Parathyroid adenoma (tissue), 2 donors: ENCODE measurements at regions not wholly inside any gene's neighbourhood (a gene's known extent, or its start where the extent isn't known, plus 50 kb on each side); places are given as distances from the start of the nearest gene placed in this dataset.

Source experiments
- H2AFZ ChIP-seq: fragments of 300-600 bp; sonication (generic); one replicate; pipeline ENCODE4 v1.7.0; 2017; ENCODE audit warnings: antibody characterized with exemption, mild to moderate bottlenecking
- H3K27ac ChIP-seq: fragments of 300-600 bp; sonication (generic); one replicate; pipeline ENCODE4 v1.7.0; 2017
- H3K27me3 ChIP-seq: fragments of 300-600 bp; sonication (generic); one replicate; pipeline ENCODE4 v1.7.0; 2017; ENCODE audit warnings: low read length; ENCODE audit not compliant: control insufficient read depth, insufficient read depth
- H3K36me3 ChIP-seq: fragments of 300-600 bp; sonication (generic); one replicate; pipeline ENCODE4 v1.7.0; 2017; ENCODE audit warnings: low read length; ENCODE audit not compliant: control insufficient read depth, insufficient read depth
- H3K4me1 ChIP-seq: fragments of 300-600 bp; sonication (generic); one replicate; pipeline ENCODE4 v1.7.0; 2017; ENCODE audit warnings: control low read depth
- H3K4me2 ChIP-seq: fragments of 300-600 bp; sonication (generic); one replicate; pipeline ENCODE4 v1.7.0; 2017; ENCODE audit warnings: low read length
- H3K4me3 ChIP-seq: fragments of 300-600 bp; sonication (generic); one replicate; pipeline ENCODE4 v1.7.0; 2017; ENCODE audit warnings: low read depth, low read length
- H3K79me2 ChIP-seq: fragments of 300-600 bp; sonication (generic); one replicate; pipeline ENCODE4 v1.7.0; 2017; ENCODE audit warnings: control low read depth
- H3K9ac ChIP-seq: fragments of 300-600 bp; sonication (generic); one replicate; pipeline ENCODE4 v1.7.0; 2017; ENCODE audit warnings: mild to moderate bottlenecking
- H3K9me3 ChIP-seq: fragments of 300-600 bp; sonication (generic); one replicate; pipeline ENCODE4 v1.7.0; 2017; ENCODE audit warnings: low read length; ENCODE audit not compliant: control insufficient read depth
- TF ChIP-seq, protein P1 (sequence below): fragments of 300-600 bp; sonication (generic); IDR thresholded peaks from one replicate; pipeline ENCODE4 v1.7.0; 2017; ENCODE audit warnings: antibody characterized with exemption, mild to moderate bottlenecking
- donor health status: primary hyperparathyroidism.

DNA sequence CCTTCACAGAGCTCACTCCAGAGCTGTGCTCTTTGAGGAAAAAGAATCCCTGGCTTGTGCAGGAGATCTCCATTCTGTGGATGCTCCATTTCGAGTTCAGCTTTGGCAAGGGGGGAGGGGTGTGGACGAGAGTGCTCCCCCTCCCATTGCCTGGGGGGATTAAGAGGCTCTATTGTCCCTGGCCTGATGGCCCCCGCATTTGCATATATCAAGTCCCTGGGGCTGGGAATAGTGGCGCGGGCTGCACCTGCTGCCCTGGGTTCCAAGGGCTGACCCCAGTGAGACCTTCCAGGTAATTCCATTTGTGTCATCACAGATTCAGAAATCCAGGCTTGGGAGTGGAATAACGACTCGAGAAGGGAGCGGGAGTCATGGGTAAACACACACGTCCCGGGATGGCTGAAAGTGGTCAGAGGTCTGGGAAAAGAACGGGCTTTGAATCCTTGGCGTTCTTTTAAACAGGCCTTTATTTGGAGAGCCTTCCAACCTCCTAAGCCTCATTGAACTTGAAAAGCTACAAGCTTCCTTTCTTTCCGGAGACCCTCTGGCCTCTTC lies 479.3 kb downstream of the HS3ST3B1 start:
- no peaks in the 10 kb centered on the region for H3K36me3 ChIP-seq
- H2AFZ ChIP-seq = no peak overlapping the region
- H3K4me1 ChIP-seq = no peaks in the 10 kb centered on the region
- H3K79me2 ChIP-seq = no peaks in the 10 kb centered on the region
- no peak overlapping the region for H3K4me2 ChIP-seq
- H3K4me3 ChIP-seq = no peak overlapping the region
- TF ChIP-seq, protein P1, sequence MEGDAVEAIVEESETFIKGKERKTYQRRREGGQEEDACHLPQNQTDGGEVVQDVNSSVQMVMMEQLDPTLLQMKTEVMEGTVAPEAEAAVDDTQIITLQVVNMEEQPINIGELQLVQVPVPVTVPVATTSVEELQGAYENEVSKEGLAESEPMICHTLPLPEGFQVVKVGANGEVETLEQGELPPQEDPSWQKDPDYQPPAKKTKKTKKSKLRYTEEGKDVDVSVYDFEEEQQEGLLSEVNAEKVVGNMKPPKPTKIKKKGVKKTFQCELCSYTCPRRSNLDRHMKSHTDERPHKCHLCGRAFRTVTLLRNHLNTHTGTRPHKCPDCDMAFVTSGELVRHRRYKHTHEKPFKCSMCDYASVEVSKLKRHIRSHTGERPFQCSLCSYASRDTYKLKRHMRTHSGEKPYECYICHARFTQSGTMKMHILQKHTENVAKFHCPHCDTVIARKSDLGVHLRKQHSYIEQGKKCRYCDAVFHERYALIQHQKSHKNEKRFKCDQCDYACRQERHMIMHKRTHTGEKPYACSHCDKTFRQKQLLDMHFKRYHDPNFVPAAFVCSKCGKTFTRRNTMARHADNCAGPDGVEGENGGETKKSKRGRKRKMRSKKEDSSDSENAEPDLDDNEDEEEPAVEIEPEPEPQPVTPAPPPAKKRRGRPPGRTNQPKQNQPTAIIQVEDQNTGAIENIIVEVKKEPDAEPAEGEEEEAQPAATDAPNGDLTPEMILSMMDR = no peak
- H3K27ac ChIP-seq = no peak overlapping the region
- H3K9me3 ChIP-seq = no peaks in the 10 kb centered on the region
- no peaks in the 10 kb centered on the region for H3K27me3 ChIP-seq
- H3K9ac ChIP-seq = no peak overlapping the region

DNA sequence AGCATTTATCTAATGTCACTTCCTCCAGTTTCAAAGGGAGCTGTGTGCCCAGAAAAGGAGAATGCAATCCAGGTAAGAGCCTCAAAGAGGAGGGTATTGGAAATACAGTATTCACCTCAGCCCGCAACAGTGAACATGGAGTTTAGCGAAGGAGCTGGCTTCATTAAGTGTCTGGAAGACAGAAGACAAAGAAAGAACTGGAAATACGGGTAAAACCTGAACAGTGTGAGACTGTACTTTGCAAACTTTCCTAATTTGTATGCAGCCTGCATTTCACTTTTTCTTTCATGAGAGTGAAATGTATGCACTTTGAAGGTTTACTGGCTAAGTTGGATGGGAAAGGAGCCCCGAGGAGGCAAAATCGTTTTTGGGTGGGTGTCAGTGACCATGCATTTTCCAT lies 478.4 kb downstream of the HS3ST3B1 start:
- no peaks in the 10 kb centered on the region for H3K4me1 ChIP-seq
- H3K4me2 ChIP-seq = no peak overlapping the region
- no peak overlapping the region for H3K4me3 ChIP-seq
- H3K79me2 ChIP-seq = no peaks in the 10 kb centered on the region
- no peaks in the 10 kb centered on the region for H3K27me3 ChIP-seq
- TF ChIP-seq, protein P1 = no peak
- H2AFZ ChIP-seq = no peak overlapping the region
- no peaks in the 10 kb centered on the region for H3K36me3 ChIP-seq
- no peak overlapping the region for H3K9ac ChIP-seq
- H3K27ac ChIP-seq = no peak overlapping the region
- no peaks in the 10 kb centered on the region for H3K9me3 ChIP-seq

DNA sequence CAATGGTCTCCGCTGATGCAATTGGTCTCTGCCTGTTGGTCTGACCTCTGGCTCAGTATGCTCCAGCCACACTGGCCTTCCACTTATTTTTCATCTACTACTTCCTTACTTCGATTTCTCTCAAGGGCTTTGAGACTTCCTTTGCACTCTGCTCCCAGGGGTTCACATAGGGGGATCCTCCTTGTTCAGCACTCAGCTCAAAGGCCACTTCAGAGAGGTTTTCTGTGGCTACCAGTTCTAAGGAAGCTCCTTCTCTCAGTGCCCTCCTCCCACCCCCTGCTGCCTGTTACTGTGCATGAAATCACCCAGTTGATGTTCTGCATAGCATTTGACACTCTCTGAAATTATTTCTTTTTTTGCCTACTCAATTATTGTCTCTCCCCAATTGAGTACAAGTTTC lies 476.4 kb downstream of the HS3ST3B1 start:
- Histone ChIP-seq H3K9ac (no peak overlapping the region), H3K79me2 (no peaks in the 10 kb centered on the region)

DNA sequence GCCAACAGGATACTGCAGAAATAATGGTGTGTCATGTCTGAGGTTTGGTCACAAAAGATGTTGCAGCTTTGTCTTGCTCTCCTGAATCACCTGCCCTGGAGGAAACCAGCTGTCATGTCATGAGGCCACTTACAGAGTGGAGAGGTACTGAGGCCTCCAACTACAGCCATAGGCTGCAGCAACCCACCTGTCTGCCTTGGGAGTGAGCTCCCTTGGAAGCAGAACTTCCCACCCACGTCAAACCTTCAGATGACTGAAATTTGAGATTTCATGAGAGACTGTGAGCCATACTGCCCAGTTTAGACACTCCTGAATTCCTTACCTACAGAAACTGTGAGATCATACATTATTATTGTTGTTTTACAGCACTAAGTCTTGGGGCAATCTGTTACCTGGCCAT lies 475.9 kb downstream of the HS3ST3B1 start:
- no peaks in the 10 kb centered on the region for H3K9me3 ChIP-seq
- no peak overlapping the region for H3K4me2 ChIP-seq
- no peaks in the 10 kb centered on the region for H3K79me2 ChIP-seq
- no peak overlapping the region for H3K9ac ChIP-seq
- no peaks in the 10 kb centered on the region for H3K27me3 ChIP-seq
- H3K4me1 ChIP-seq = no peaks in the 10 kb centered on the region
- TF ChIP-seq, protein P1 = no peak
- no peak overlapping the region for H2AFZ ChIP-seq
- H3K36me3 ChIP-seq = no peaks in the 10 kb centered on the region
- H3K27ac ChIP-seq = no peak overlapping the region
- H3K4me3 ChIP-seq = no peak overlapping the region

More for the DNA sequence above, 476.4 kb downstream of the HS3ST3B1 start:
- Histone ChIP-seq H3K4me1 (no peaks in the 10 kb centered on the region), H3K27ac (no peak overlapping the region), H3K4me2 (no peak overlapping the region), H3K4me3 (no peak overlapping the region), H3K27me3 (no peaks in the 10 kb centered on the region), H3K9me3 (no peaks in the 10 kb centered on the region), H2AFZ (no peak overlapping the region), H3K36me3 (no peaks in the 10 kb centered on the region)
- TF ChIP-seq, protein P1 = no peak

DNA sequence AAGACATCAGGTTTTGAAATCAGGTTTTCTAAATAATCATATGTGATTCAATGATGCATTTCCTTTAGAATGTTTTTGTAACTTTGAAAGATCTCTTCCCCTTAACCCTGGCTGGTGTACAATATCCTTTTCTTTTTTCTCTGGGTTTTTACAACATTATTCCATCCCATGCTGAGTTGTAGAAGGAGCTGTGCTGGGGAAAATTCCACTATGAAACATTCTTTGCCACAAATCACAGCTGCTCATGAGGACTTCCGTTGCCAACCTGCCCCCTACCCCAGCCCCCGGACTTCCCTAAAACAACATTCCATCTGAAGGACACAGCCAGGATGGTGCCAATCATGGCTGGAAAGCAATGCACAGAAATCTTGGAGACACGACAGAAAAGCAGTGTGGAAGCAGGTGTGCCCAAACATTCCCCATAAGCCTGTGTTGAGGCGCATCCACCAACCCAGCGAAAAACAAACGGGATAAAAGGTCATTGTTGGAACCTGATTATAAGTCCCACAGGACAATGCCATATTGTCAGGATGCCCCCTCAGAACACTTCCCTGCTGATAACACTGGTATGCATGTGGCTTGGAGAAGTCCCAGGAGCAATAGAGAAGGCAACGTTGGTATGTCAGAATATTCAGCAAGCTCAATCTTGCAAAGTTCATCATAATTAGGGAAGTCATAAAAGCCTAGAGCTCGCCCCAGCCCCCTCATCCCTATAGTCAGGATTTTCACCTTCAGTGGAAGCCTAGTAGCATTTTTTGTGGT lies 475.0 kb downstream of the HS3ST3B1 start:
- no peak overlapping the region for H3K4me2 ChIP-seq
- H3K36me3 ChIP-seq = no peaks in the 10 kb centered on the region
- H3K4me1 ChIP-seq = no peaks in the 10 kb centered on the region
- no peaks in the 10 kb centered on the region for H3K9me3 ChIP-seq
- no peak overlapping the region for H3K27ac ChIP-seq
- H3K9ac ChIP-seq = no peak overlapping the region
- no peak overlapping the region for H3K4me3 ChIP-seq
- H3K27me3 ChIP-seq = no peaks in the 10 kb centered on the region
- no peaks in the 10 kb centered on the region for H3K79me2 ChIP-seq
- TF ChIP-seq, protein P1 = no peak
- H2AFZ ChIP-seq = no peak overlapping the region
